ENCODE measurements at regions not wholly inside any gene's neighbourhood (a gene's known extent, or its start where the extent isn't known, plus 50 kb on each side); places are given as distances from the start of the nearest gene placed in this dataset.

GRCh38 chr13:50128428-50128931 is 113.2 kb downstream of the KCNRG start:
- no peak for TF ChIP-seq CTCF (IDR thresholded peaks at IDR 0.05)
- no peak for TF ChIP-seq POLR2A (IDR thresholded peaks at IDR 0.05)

Data from body of pancreas (tissue), 4 donors.